ENCODE measurements at regions not wholly inside any gene's neighbourhood (a gene's known extent, or its start where the extent isn't known, plus 50 kb on each side); places are given as distances from the start of the nearest gene placed in this dataset.

DNA sequence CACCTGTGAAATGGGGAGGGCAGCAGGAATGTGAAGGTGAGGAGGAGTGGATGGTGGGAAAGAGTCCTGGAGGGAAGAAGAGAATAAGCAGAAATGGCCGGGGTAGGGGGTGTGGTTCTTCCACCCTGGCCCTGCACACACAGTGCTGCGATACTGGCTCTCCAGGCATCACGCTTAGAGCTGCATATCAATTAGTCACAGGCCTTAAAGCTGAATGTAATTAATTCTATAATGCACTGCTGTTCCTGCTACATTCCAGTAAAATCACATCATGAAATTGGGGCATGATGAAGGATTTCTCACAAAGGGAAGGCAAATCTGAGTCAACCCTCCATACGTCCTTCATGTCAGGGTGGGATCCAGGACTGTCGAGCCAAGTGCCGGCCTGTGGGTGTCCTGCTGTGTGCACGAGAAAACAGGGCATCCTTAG lies 566.1 kb downstream of the BCL11B start:
- ChIA-PET CTCF (no interaction called here), POLR2A (ENCODE audit: unreplicated experiment) (no interaction called here)
- H2BK20ac ChIP-seq (ENCODE audit: low read depth, low read length), result no peak overlapping the region
- no peak overlapping the region for H3K4me3 ChIP-seq (ENCODE audit: insufficient read depth, low read depth, low read length)
- DNase-seq (no peak), ATAC-seq (ENCODE audit: low read depth) (no peak)
- no peak overlapping the region for H3K27ac ChIP-seq (ENCODE audit: insufficient read depth, low read length)
- no peak overlapping the region for H2AK9ac ChIP-seq (replicated peaks; ENCODE audit: low read depth, low read length, poor library complexity)
- no peaks in the 10 kb centered on the region for H3K4me1 ChIP-seq (ENCODE audit: control insufficient read depth, insufficient read depth, low read length)
- H3K27me3 ChIP-seq (ENCODE audit: control insufficient read depth, insufficient read depth, low read length), result no peaks in the 10 kb centered on the region
- WGBS, 2 experiments (ENCODE audit: extremely low coverage in 2 of 2, insufficient read length in 1 of 2), result no CpG with 5 or more reads among the region's 7 CpGs
- H2BK15ac ChIP-seq (ENCODE audit: low read depth, low read length), result no peak overlapping the region
- H3K4me2 ChIP-seq (ENCODE audit: low read depth, low read length), result no peak overlapping the region
- peaks cover 22% of the 10 kb centered on the region for H3K9me3 ChIP-seq (ENCODE audit: control insufficient read depth, insufficient read depth, low read length)
- no peak overlapping the region for H2AK5ac ChIP-seq (ENCODE audit: low read depth, low read length)
- H4K91ac ChIP-seq (ENCODE audit: insufficient read depth, low read depth, low read length), result no peak overlapping the region
- H2BK5ac ChIP-seq (ENCODE audit: low read depth, low read length, poor library complexity, severe bottlenecking), result no peak overlapping the region
- TF ChIP-seq, protein P1, sequence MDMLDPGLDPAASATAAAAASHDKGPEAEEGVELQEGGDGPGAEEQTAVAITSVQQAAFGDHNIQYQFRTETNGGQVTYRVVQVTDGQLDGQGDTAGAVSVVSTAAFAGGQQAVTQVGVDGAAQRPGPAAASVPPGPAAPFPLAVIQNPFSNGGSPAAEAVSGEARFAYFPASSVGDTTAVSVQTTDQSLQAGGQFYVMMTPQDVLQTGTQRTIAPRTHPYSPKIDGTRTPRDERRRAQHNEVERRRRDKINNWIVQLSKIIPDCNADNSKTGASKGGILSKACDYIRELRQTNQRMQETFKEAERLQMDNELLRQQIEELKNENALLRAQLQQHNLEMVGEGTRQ (IDR thresholded peaks at IDR 0.05; ENCODE audit: low read depth, low read length), result no peak
- TF ChIP-seq RFX5 (IDR thresholded peaks at IDR 0.05; ENCODE audit: low read depth, low read length) (no peak), POLR2A (IDR thresholded peaks at IDR 0.05; ENCODE audit: low read depth, low read length) (no peak)
- TF ChIP-seq, protein P2, sequence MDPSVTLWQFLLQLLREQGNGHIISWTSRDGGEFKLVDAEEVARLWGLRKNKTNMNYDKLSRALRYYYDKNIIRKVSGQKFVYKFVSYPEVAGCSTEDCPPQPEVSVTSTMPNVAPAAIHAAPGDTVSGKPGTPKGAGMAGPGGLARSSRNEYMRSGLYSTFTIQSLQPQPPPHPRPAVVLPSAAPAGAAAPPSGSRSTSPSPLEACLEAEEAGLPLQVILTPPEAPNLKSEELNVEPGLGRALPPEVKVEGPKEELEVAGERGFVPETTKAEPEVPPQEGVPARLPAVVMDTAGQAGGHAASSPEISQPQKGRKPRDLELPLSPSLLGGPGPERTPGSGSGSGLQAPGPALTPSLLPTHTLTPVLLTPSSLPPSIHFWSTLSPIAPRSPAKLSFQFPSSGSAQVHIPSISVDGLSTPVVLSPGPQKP (IDR thresholded peaks at IDR 0.05; ENCODE audit: borderline replicate concordance, low read depth, low read length), result no peak
- no peak overlapping the region for H4K5ac ChIP-seq (ENCODE audit: low read depth, low read length)
- in situ Hi-C loops (cut with MboI; ENCODE audit: low sequenced_read_pairs), result no loop called here
- H4K20me1 ChIP-seq (ENCODE audit: insufficient read depth, low read length), result no peaks in the 10 kb centered on the region
- H3K9me1 ChIP-seq (ENCODE audit: insufficient read depth, low read length), result no peaks in the 10 kb centered on the region
- no peaks in the 10 kb centered on the region for H3K79me1 ChIP-seq (ENCODE audit: low read depth in 1 of 2, low read length in 2 of 2)
- no peak overlapping the region for H4K8ac ChIP-seq (ENCODE audit: low read depth in 2 of 2, low read length in 2 of 2)
- H3K18ac ChIP-seq (ENCODE audit: low read depth, low read length), result no peak overlapping the region
- no peak overlapping the region for H3K23ac ChIP-seq (ENCODE audit: low read depth, low read length)
- H2AFZ ChIP-seq (replicated peaks; ENCODE audit: low read length, poor library complexity), result no peak overlapping the region
- no peaks in the 10 kb centered on the region for H3K36me3 ChIP-seq (ENCODE audit: control insufficient read depth, insufficient read depth, low read length)
- H3K14ac ChIP-seq (replicated peaks; ENCODE audit: low read depth, low read length), result no peak overlapping the region
- H3K4ac ChIP-seq (ENCODE audit: low read depth, low read length), result no peak overlapping the region
- no peak overlapping the region for H2BK120ac ChIP-seq (ENCODE audit: low read depth, low read length)
- H3K9ac ChIP-seq (ENCODE audit: low read depth, low read length), result no peak overlapping the region
- intact Hi-C loops (cut with micrococcal nuclease), result no loop called here
- no peak overlapping the region for H3K56ac ChIP-seq (ENCODE audit: extremely low read depth, insufficient read depth, low read length)
- no TSS peak for BruUV-seq (replicated peaks)
- dilution Hi-C loops (cut with HindIII; ENCODE audit: low sequenced_read_pairs, unreplicated experiment), result no loop called here

Data from IMR-90 (cell line).